MM.1S (cell line): ENCODE measurements at regions not wholly inside any gene's neighbourhood (a gene's known extent, or its start where the extent isn't known, plus 50 kb on each side); places are given as distances from the start of the nearest gene placed in this dataset.

Source experiments
- DNase-seq: peaks from one replicate; pipeline ENCODE4 v3.0.0-alpha.2; 2015
- H2AFZ ChIP-seq: fragments of 300-600 bp; sonication (generic); 2 replicates; pipeline ENCODE4 v1.6.0; 2016; ENCODE audit warnings: antibody characterized with exemption, low read length
- H3F3A ChIP-seq: fragments of 300-600 bp; sonication (generic); 2 replicates; pipeline ENCODE4 v1.6.1; 2016; ENCODE audit warnings: mild to moderate bottlenecking, antibody characterized with exemption, low read length, moderate library complexity, mixed read lengths; ENCODE audit not compliant: insufficient read depth
- H3K27ac ChIP-seq: fragments of 300-600 bp; sonication (generic); 2 replicates; pipeline ENCODE4 v1.5.1; 2016; ENCODE audit warnings: mild to moderate bottlenecking, low read length
- H3K27me3 ChIP-seq: fragments of 300-600 bp; sonication (generic); replicated peaks from 2 replicates; pipeline ENCODE4 v1.6.0; 2016; ENCODE audit warnings: low read length; ENCODE audit not compliant: insufficient read depth
- H3K36me3 ChIP-seq: fragments of 300-600 bp; sonication (generic); replicated peaks from 2 replicates; pipeline ENCODE4 v1.6.1; 2016; ENCODE audit warnings: mild to moderate bottlenecking, low read length, mixed read lengths; ENCODE audit not compliant: insufficient read depth
- H3K4me1 ChIP-seq: fragments of 300-600 bp; sonication (generic); 2 replicates; pipeline ENCODE4 v1.6.1; 2016; ENCODE audit warnings: low read length, mixed read lengths
- H3K4me2 ChIP-seq: fragments of 300-600 bp; sonication (generic); 2 replicates; pipeline ENCODE4 v1.6.0; 2016; ENCODE audit warnings: low read depth, low read length
- H3K4me3 ChIP-seq: fragments of 300-600 bp; sonication (generic); 2 replicates; pipeline ENCODE4 v1.5.1; 2016; ENCODE audit warnings: low read length, mixed read lengths
- H3K79me2 ChIP-seq: fragments of 300-600 bp; sonication (generic); 2 replicates; pipeline ENCODE4 v1.6.1; 2016; ENCODE audit warnings: mixed run types, low read length, mixed read lengths
- H3K9ac ChIP-seq: fragments of 300-600 bp; sonication (generic); 2 replicates; pipeline ENCODE4 v1.6.1; 2016; ENCODE audit warnings: low read length, mixed read lengths
- H3K9me2 ChIP-seq: fragments of 300-600 bp; sonication (generic); replicated peaks from 2 replicates; pipeline ENCODE4 v1.6.1; 2016; ENCODE audit warnings: mild to moderate bottlenecking, low read length, mixed read lengths; ENCODE audit not compliant: insufficient read depth
- H3K9me3 ChIP-seq: fragments of 300-600 bp; sonication (generic); replicated peaks from 2 replicates; pipeline ENCODE4 v1.6.1; 2016; ENCODE audit warnings: mild to moderate bottlenecking, low read length, mixed read lengths; ENCODE audit not compliant: insufficient read depth
- H4K20me1 ChIP-seq: fragments of 300-600 bp; sonication (generic); 2 replicates; pipeline ENCODE4 v1.6.1; 2016; ENCODE audit warnings: mild to moderate bottlenecking, low read length, moderate library complexity, mixed read lengths; ENCODE audit not compliant: insufficient read depth
- CTCF ChIP-seq: fragments of 300-600 bp; sonication (generic); IDR thresholded peaks from 2 replicates; pipeline ENCODE4 v1.5.1; 2016; ENCODE audit warnings: antibody characterized with exemption, low read length, mixed read lengths
- EZH2 ChIP-seq: fragments of 300-600 bp; sonication (generic); optimal IDR thresholded peaks from 2 replicates; pipeline ENCODE3; 2017; ENCODE audit warnings: low read depth, mild to moderate bottlenecking, antibody characterized with exemption, low read length, mixed read lengths
- EZH2phosphoT487 ChIP-seq: fragments of 300-600 bp; sonication (generic); IDR thresholded peaks from 2 replicates; pipeline ENCODE4 v1.6.1; 2018; ENCODE audit warnings: antibody characterized with exemption, low read length

GRCh38 chr9:24712206-24712605, 166.5 kb upstream of the IZUMO3 start:
- Histone ChIP-seq H3K4me1 (no peaks in the 10 kb centered on the region), H3K9me2 (no peaks in the 10 kb centered on the region), H3K4me2 (no peak overlapping the region), H3K27ac (no peak overlapping the region), H3K4me3 (no peak overlapping the region), H3K9ac (no peak overlapping the region), H3K36me3 (no peaks in the 10 kb centered on the region), H2AFZ (no peak overlapping the region), H4K20me1 (no peaks in the 10 kb centered on the region), H3K9me3 (no peaks in the 10 kb centered on the region), H3F3A (no peaks in the 10 kb centered on the region), H3K79me2 (no peaks in the 10 kb centered on the region), H3K27me3 (no peaks in the 10 kb centered on the region)
- TF ChIP-seq EZH2phosphoT487 (no peak), EZH2 (no peak), CTCF (no peak)
- DNase-seq = no peak

GRCh38 chr9:24708814-24709213, 163.1 kb upstream of the IZUMO3 start:
- TF ChIP-seq EZH2phosphoT487 = no peak
- Histone ChIP-seq H3K4me3 (no peak overlapping the region), H3F3A (no peaks in the 10 kb centered on the region), H3K27me3 (no peaks in the 10 kb centered on the region), H3K4me2 (no peak overlapping the region), H3K9me2 (no peaks in the 10 kb centered on the region), H3K9me3 (no peaks in the 10 kb centered on the region), H3K27ac (no peak overlapping the region), H3K9ac (no peak overlapping the region), H3K4me1 (no peaks in the 10 kb centered on the region), H3K79me2 (no peaks in the 10 kb centered on the region), H3K36me3 (no peaks in the 10 kb centered on the region), H2AFZ (no peak overlapping the region), H4K20me1 (no peaks in the 10 kb centered on the region)
- DNase-seq = peak; percentile 10

DNA sequence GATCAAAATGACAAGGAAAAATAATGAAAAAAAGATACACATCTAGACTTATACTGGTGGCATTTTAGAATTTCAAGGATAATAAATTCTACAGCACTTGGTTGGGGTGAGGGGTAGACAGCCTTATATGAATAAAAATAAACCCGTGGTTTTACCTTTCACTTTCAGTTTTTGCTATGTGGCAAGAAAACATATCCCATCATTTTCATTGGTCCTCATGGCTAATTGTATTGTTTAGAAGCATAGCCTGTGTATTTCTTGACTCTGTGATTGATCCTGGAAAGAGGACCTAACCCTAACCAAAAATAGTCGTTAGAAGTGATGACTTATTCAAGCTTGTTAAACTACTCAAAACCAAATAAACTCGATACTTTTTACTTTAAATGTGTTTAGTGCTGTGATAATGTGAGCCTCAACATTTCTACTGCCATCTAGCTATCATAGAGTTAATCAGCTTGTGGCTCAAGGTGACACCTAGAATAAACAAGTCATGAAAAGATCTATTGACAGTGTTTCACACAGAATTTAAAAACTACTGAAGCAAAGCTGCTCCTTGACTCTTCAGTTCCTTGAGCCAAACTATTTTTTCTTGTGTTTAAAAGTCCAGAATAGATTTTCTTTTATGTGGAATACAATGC, 153.3 kb upstream of the IZUMO3 start:
- Histone ChIP-seq H3F3A (no peaks in the 10 kb centered on the region), H3K4me1 (no peaks in the 10 kb centered on the region), H3K27ac (no peak overlapping the region), H3K79me2 (no peaks in the 10 kb centered on the region), H2AFZ (peak overlapping the region; percentile 45; the same call in 1 of the 2 replicates), H3K36me3 (no peaks in the 10 kb centered on the region), H3K4me3 (peak overlapping the region; percentile 53), H3K9ac (no peak overlapping the region), H3K27me3 (no peaks in the 10 kb centered on the region), H3K4me2 (peak overlapping the region; percentile 59), H4K20me1 (no peaks in the 10 kb centered on the region), H3K9me3 (no peaks in the 10 kb centered on the region), H3K9me2 (no peaks in the 10 kb centered on the region)
- TF ChIP-seq EZH2phosphoT487 (no peak), CTCF (0 out of 2 replicates have a peak, but pooled peaks have one; percentile 7)
- peak; percentile 55 for DNase-seq

DNA sequence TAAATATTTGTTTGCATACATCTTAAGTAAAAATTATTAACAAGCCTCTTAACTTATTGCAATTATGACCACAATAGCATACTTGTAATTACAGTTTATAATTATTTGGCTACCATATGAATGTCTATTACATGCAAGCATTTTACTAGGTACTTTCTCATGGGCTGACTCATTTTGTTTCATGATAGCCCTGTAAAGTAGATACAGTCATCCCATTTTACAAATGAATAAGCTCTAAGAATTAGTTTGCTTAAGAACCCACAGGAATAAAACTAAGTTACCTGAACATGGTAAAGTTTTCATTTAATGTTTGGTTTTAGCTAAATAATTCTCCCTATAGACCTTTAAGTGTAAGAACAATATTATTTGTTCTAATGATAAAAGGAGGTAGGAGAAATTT, 126.6 kb upstream of the IZUMO3 start:
- Histone ChIP-seq H3K79me2 (no peaks in the 10 kb centered on the region), H3K27ac (no peak overlapping the region), H3K4me3 (no peak overlapping the region), H3K9ac (no peak overlapping the region), H3K36me3 (no peaks in the 10 kb centered on the region), H3F3A (no peaks in the 10 kb centered on the region), H4K20me1 (no peaks in the 10 kb centered on the region), H3K27me3 (no peaks in the 10 kb centered on the region), H3K4me2 (no peak overlapping the region), H3K9me2 (no peaks in the 10 kb centered on the region), H2AFZ (no peak overlapping the region), H3K9me3 (no peaks in the 10 kb centered on the region), H3K4me1 (no peaks in the 10 kb centered on the region)
- DNase-seq = no peak
- no peak for TF ChIP-seq EZH2
- no peak for TF ChIP-seq EZH2phosphoT487
- TF ChIP-seq CTCF = no peak
